Ovary (tissue), 7 donors: ENCODE measurements at regions not wholly inside any gene's neighbourhood (a gene's known extent, or its start where the extent isn't known, plus 50 kb on each side); places are given as distances from the start of the nearest gene placed in this dataset.

Experiments
- DNase-seq, 5 donors: peaks; one replicate each; pipeline ENCODE4 v3.0.0-alpha.2; 2019 to 2020
- H3K27ac ChIP-seq, 2 donors: fragments of 200-600 bp; one replicate each; pipeline versions ENCODE4 v1.5.1 to v1.8.0; 2019 to 2022
- H3K27me3 ChIP-seq: fragments of 200-600 bp; one replicate; pipeline ENCODE4 v1.8.0; 2022
- H3K36me3 ChIP-seq: fragments of 200-600 bp; sonication (generic); one replicate; pipeline ENCODE4 v1.5.1; 2019
- H3K4me1 ChIP-seq: one replicate; pipeline ENCODE4 v1.8.1; 2013; ENCODE audit warnings: mild to moderate bottlenecking, moderate library complexity; ENCODE audit not compliant: insufficient read depth
- H3K4me3 ChIP-seq: fragments of 200-600 bp; sonication (generic); one replicate; pipeline ENCODE4 v1.5.1; 2017
- H3K9me3 ChIP-seq, 2 donors: fragments of 200-600 bp in 1 of 2; sonication (generic) in 1 of 2; one replicate each; pipeline versions ENCODE4 v1.5.1 to v1.8.1; 2013 to 2019; ENCODE audit warnings: mild to moderate bottlenecking in 1 of 2, moderate library complexity in 1 of 2
- CTCF ChIP-seq, 3 donors: fragments of 450-650 bp in 2 of 3; fragments of 200-600 bp in 1 of 3; IDR thresholded peaks; one replicate each; pipeline versions ENCODE4 v1.5.1 to v1.8.0; 2016 to 2022; ENCODE audit warnings: antibody characterized with exemption in 3 of 3, mild to moderate bottlenecking in 1 of 3
- EP300 ChIP-seq: sonication (generic); formaldehyde crosslinking; IDR thresholded peaks from one replicate; pipeline ENCODE4 v1.6.1; 2017; ENCODE audit warnings: antibody characterized with exemption
- POLR2A ChIP-seq: fragments of 450-650 bp; IDR thresholded peaks from one replicate; pipeline ENCODE4 v1.6.1; 2017; ENCODE audit warnings: antibody characterized with exemption, mild to moderate bottlenecking, moderate library complexity
- WGBS, 3 donors: extraction: QIAGEN DNeasy Blood & Tissue Kit in 1 of 3; methylation state at CpG; one replicate each; pipeline versions ENCODE4 v1.1.5 to v1.1.7; 2013 to 2017; 5-methylcytosine and 5-hydroxymethylcytosine counted together
- intact Hi-C, 4 donors: fragments of 100-400 bp; cut with DNase I; formaldehyde crosslinking; loops; one replicate each; pipeline versions ENCODE4 v1.11.0 to v1.15.1; 2022 to 2023
- donor health status: DM: no; HTN: no; CAD: no; lungs with moderate emphysema.
- donor health status: DM: no; HTN: no; CAD: no.
- donor health status: Bipolar disorder and iron deficiency.
- donor health status: DM: no; HTN: no; CAD: no.
- donor health status: DM: yes; HTN: yes; CAD: no.

DNA sequence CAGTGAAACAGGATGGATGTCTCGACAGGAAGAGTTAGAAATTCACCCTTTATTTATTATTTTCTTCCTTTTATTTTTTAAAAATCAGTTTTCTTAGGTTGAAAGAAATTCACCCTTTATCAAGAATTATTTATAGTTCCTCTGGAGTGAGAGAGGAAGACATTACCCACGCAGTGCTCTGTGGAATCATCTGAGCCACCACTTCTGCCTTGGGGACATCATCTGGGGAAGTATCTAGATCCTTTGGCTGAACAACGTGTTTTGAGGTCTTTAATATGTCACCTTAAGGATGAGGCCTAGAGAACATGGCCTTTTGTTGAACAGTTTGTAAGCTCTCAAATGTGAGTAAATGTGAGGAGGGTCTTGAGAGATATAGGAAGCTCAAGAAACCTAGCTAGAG is 183.3 kb downstream of the UTP18 start:
- no peak for TF ChIP-seq POLR2A
- no peak for TF ChIP-seq EP300
- TF ChIP-seq CTCF (IDR thresholded peaks at IDR 0.05): no peak
- no peak overlapping the region for H3K27ac ChIP-seq
- 79 to 84% (median 83%) methylated on average over 3 of the region's 3 CpGs for WGBS, 3 donors
- H3K4me3 ChIP-seq: no peak overlapping the region
- no peaks in the 10 kb centered on the region for H3K9me3 ChIP-seq
- intact Hi-C loops: no loop called here
- no peaks in the 10 kb centered on the region for H3K27me3 ChIP-seq
- no peaks in the 10 kb centered on the region for H3K36me3 ChIP-seq
- no peaks in the 10 kb centered on the region for H3K4me1 ChIP-seq
- no peak for DNase-seq

DNA sequence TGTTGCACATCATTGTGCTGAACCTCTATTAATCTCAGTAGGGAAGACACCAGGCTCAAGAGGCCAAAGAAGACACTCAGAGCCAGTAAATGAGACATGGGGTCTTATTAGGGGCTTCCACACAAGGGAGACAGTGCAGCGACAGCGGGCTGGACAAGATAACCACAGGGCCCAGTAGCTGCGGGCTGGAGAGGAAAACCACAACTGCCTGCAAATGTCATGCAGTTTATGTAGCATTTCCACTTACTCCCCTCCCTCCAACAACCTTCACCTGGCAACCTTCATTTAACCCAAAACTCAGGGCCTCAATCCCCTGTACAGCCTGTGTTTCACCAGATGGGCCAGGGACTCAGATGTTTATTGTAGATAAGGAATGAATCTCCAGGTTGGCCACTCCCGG is 185.6 kb downstream of the UTP18 start:
- intact Hi-C loops: no loop called here

DNA sequence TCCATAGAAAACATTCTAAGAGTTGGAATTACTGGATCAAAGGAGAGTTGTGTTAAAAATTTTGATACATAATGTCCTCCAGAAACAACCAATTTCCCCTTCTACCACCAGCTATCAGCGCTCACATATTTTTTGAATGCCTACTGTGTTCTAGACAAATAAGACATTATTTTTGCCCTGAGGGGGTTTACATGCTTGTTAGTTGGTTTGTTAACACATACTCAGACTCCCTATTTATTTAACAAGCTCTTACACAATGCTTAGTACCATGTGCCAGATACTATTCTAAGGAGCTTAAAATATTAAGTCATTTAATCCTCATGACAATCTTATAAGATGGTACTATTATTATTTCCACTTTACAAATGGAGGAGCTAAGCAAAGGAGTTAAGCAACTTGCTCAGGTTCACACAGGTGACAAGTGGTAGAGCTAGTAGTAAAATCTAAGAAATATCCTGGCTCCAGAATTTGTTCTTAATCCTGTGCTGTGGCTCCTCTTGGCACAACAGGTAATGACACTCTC is 194.2 kb downstream of the UTP18 start:
- WGBS, 3 donors: 95 to 100% (median 100%) methylated on average over 1 of the region's 1 CpG
- TF ChIP-seq CTCF (IDR thresholded peaks at IDR 0.05): no peak
- no peak for TF ChIP-seq EP300
- no peak for TF ChIP-seq POLR2A

More for the DNA sequence above, 185.6 kb downstream of the UTP18 start:
- Histone ChIP-seq H3K4me1 (no peaks in the 10 kb centered on the region), H3K27ac (no peak overlapping the region), H3K27me3 (no peaks in the 10 kb centered on the region), H3K4me3 (no peak overlapping the region), H3K36me3 (no peaks in the 10 kb centered on the region), H3K9me3 (no peaks in the 10 kb centered on the region)
- DNase-seq: no peak
- 83 to 96% (median 86%) methylated on average over 4 of the region's 4 CpGs for WGBS, 3 donors
- TF ChIP-seq CTCF (IDR thresholded peaks at IDR 0.05): no peak

DNA sequence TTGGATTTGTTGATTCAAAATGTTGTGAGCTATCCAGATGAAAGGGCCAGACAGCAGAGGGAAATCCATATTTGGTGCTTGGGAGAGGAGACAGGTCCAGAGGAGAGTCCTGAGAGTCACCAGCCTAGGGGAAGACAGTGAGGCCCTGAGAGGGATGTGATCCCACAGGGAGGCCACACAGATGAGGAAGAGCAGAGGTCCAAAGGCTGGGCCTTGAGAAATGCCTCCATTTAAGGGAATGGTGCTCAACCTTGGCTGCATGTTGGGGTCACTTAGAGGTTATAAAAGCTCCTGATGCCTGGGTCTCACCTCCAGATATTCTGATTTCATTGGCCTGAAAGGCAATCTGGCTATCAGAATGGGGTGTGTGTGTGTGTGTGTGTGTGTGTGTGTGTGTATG is 194.9 kb downstream of the UTP18 start:
- intact Hi-C loops: no loop called here
- no peaks in the 10 kb centered on the region for H3K36me3 ChIP-seq
- no peak for DNase-seq

More for the DNA sequence above, 194.2 kb downstream of the UTP18 start:
- Histone ChIP-seq H3K4me3 (no peak overlapping the region), H3K4me1 (no peaks in the 10 kb centered on the region), H3K27ac (no peak overlapping the region), H3K36me3 (no peaks in the 10 kb centered on the region), H3K9me3 (no peaks in the 10 kb centered on the region), H3K27me3 (no peaks in the 10 kb centered on the region)
- intact Hi-C loops: no loop called here
- no peak for DNase-seq

More for the DNA sequence above, 194.9 kb downstream of the UTP18 start:
- H3K9me3 ChIP-seq: no peaks in the 10 kb centered on the region
- TF ChIP-seq CTCF (IDR thresholded peaks at IDR 0.05) (no peak), EP300 (no peak), POLR2A (no peak)
- H3K27me3 ChIP-seq: no peaks in the 10 kb centered on the region
- no peaks in the 10 kb centered on the region for H3K4me1 ChIP-seq
- H3K27ac ChIP-seq: no peak overlapping the region
- no peak overlapping the region for H3K4me3 ChIP-seq
